ENCODE measurements at regions not wholly inside any gene's neighbourhood (a gene's known extent, or its start where the extent isn't known, plus 50 kb on each side); places are given as distances from the start of the nearest gene placed in this dataset.
"Not testable (repeated sequence)": the region's sequence is repeated elsewhere in the genome, so short reads cannot be mapped to it uniquely, and the experiment has no call there.

DNA sequence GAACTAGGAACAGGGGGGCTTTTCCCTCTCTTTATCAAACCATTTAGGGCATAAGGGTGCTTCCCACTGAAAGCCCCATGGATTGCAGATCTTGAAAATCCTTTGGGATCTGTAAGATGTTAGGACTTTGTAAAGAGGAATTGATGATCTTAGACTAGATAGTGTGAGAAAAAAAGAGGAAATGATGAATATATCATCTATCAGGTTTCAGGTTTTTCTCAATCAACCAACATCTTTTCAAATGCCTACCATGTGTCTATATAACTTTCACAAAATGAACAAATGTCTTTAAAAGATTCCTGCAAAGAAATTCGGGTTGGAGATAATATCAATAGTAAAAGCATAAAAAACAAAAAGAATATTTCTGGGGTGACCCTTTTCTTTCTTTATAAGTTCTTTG, 50.1 kb downstream of the KCNC4 start:
- DNase-seq = no peak

DNA sequence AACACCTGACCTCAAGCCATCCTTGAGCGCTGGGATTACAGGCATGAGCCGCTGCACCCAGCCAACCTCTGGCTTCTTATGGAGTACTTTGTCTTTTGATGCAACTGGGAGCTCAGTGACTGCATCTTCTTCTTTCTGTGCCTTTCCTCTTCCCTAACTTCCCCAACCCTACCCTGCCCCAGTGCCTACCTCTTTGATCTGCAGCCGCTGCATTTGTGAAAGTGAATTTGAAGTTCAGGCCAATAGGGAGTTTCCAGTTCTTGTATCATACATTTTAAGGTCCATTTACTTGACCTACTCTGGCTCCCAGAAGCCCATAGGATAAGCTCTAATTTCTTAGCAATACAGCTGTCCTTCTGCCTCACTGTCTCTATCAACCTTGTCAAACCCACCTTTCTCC, 52.2 kb downstream of the KCNC4 start:
- no peak for DNase-seq

DNA sequence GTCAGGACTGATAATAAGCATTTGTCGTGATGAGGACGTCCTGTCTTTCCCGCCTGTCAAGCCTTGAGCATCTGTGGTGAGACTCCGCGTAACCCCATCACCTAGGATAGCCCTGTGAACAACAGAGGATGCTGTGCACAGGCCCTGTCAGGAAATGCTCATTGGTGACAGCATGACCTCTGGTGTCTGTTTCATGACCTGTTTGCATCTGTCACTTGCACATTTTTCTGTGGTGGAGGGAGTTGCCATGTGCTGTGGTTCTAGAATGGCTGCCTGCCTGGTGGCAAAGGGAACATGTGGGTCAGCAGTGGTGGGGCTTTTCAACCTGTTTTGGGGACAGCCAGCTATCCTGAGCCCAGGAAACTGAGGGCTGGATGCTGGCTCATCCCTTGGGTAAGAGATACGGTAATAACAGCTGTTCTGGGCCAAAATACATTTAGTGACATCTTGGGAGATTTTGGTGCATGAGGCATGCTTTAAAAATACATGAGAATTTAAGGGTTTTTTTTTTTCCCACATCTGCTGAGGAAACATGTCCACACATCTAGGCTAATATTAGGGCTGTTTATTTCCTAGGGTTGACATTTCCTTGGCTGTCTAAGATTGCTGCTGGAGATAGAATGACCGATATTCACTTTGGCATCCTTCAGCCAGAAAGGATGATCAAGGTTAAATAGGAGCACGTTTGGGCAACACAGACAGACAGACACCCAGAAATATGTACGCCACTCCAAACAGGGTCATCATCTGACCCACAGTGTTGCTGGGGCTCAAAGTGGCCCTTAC, 52.9 kb downstream of the KCNC4 start:
- peak in 1 of 2 donors; percentile 10 for DNase-seq

DNA sequence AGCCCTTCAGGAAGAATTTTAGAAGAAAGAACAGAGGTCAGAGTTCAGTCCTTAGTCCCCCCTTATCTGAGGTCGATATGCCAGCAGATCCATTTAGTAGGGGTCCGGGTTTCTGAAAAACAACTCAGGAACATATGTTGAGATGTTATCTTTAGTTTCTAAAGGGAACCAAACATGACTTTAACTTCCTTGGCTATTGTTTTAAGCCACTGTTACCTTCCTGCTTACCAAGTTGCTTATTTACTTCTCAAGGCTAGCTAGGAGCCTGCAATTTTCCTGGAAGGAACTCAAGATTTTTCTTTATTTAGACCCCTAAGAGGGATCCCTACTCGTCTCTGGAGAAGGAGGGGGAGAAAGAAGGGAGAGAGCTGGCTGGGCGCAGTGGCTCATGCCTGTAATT, 54.3 kb downstream of the KCNC4 start:
- DNase-seq = no peak

- no peak for DNase-seq
These were observed 55.1 kb downstream of the KCNC4 start for GRCh38 chr1:110265186-110265585.

DNA sequence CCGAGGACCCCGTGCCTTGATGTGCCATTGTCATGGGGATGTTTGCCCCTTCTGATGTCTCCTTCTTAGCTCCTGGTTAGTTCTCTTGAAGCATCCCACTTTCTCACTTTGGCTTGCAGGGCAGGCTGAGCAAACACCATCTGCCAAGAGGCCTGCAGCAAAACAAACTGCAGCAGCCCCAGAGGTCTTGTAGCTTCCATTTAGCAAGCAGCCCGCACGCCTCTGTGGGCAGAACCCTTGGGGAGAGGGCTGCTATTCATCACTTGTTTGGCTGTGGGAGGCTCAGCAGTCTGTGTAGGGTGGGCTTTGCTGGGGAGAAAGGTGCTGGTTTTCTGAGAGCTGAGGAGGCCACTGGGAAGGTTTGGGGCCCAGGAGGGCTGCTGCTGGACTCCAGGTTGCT, 56.7 kb downstream of the KCNC4 start:
- DNase-seq = no peak

- DNase-seq = no peak
These were observed 57.1 kb downstream of the KCNC4 start for GRCh38 chr1:110267260-110267659.

DNA sequence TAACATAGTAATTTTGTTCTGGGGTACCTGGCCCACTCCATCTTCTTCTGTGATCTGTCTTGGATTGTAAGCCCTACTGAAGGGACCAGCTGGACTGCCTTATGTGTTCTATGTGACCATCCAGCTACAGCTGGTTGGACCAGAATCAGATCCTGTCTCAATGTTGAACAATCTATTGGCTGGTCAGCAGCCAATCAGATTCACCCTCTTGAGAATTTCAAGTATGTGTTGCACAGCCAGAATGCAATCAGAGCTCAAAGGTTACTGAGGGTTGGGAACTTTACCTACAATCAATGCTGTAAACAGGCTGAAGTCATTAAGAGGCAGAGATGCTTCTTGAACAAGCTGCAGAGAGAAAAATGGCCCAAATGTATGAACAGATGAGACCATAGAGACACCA, 61.9 kb downstream of the KCNC4 start:
- no peak for DNase-seq

DNA sequence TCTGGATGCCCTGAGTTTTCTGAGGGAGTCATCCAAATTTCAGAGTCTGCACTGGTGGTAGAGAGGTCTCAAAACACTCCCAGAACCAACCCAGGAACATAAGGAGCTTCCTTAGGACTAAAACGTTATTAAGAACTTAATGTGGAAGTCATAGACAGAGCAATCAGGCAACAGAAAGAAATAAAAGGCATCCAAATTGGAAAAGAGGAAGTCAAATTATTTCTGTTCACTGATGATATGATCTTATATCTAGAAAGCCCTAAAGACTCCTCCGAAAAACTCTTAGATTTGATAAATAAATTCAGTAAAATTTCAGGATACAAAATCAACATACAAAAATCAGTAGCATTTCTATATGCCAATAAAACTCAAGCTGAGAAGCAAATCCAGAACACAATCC, 63.7 kb downstream of the KCNC4 start:
- not testable (repeated sequence) for DNase-seq

GRCh38 chr1:110280126-110280525, 59.1 kb upstream of the RBM15 start:
- no peak for DNase-seq

DNA sequence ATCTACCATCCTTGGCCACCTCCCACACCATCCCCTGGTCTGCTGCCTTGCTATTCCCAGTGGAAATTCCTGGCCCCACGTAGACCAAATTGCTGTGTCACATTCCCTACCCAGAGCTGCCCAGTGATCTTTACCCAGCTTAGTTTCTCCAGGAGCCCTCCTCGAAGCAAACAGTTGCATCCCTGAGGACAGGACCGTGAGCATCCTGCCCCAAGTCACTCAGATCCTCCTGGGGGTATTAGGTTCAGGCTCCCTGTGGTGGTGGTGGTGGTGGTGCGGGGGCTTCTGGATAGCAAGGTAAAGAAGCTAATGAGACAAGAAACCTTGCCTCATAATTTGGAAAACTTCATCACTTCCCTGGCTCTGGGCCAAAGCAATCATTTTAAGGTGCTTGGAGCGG, 58.4 kb upstream of the RBM15 start:
- no peak for DNase-seq

GRCh38 chr1:110281363-110282290, 57.5 kb upstream of the RBM15 start:
- DNase-seq = no peak

GRCh38 chr1:110282395-110282794, 56.8 kb upstream of the RBM15 start:
- DNase-seq = no peak

DNA sequence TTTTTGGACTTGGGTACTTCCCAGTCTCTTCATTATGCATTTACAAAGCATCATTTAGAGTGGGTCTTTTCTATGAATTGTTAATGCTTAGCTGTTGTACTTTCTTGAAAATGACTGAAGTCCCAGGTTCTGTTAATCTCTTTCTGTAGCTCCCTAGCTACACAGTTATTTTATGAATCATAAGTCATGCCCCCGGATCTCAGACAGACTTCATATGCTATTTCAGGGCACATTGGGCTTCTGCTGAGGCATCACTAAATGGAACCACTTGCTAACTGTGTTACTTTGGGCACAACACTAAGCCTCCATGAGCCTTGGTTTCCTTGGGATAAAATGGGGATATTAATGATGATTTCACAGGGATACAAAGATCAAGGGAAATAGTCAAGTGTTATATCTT, 55.5 kb upstream of the RBM15 start:
- DNase-seq = no peak

GRCh38 chr1:110285316-110285715, 53.9 kb upstream of the RBM15 start:
- no peak for DNase-seq

DNA sequence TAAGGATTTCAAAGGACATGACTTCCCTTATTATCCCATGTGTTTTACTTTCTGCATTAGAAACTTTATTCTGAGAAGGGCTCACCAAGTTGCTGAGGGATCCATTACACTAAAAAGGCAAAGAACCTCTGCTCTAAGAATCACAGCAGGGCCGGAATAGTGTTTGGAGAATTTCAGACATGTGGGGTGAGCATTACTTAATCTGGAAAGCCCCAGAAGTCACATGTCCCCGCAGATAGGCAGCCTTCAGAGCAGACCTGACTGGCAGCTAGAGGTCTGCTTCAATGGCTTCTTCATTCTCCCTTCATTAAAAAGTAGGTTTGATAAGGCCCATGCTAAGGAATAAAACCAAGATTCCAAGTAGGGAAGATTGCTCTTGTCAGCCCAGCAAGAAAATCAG, 52.6 kb upstream of the RBM15 start:
- no peak for DNase-seq

DNA sequence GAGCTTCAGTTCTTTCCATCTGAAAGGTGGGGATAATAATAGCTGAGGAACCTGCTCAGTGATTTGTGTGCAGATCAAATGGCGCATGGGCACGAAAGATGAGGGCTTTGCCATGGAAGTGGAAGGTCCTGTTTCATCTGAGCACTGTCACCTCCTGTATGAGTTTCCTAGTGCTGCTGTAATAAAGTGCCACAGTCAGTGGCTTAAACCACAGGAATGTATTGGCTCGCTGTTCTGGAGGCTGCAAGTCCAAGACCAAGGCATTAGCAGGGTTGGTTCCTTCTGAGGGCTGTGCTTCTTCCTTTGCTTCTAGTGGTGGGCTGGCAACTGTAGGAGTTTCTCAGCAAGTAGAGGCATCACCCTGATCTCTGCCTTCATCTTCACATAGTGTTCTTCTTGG, 51.1 kb upstream of the RBM15 start:
- no peak for DNase-seq
